ENCODE measurements at regions not wholly inside any gene's neighbourhood (a gene's known extent, or its start where the extent isn't known, plus 50 kb on each side); places are given as distances from the start of the nearest gene placed in this dataset.

DNA sequence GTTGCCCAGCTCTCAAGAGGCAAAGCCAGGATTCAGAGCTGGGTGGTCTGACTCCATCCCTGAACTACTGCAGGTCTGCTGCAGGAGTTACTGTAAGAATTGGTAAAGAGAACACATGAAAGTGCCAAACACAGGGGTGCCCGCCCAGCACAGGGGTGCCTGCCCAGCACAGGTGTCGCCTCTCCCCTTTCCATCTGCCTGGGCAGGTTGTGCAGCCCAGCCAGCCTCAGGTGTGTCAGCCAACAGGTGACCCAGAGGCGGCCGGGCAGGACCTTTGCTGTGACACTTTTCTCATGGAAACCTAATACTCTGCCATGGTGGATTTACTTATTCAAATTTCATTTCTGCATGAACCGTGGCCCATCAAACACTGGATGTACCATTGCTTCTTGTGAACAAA is 289.7 kb upstream of the IRX4 start:
- TF ChIP-seq, protein P1, sequence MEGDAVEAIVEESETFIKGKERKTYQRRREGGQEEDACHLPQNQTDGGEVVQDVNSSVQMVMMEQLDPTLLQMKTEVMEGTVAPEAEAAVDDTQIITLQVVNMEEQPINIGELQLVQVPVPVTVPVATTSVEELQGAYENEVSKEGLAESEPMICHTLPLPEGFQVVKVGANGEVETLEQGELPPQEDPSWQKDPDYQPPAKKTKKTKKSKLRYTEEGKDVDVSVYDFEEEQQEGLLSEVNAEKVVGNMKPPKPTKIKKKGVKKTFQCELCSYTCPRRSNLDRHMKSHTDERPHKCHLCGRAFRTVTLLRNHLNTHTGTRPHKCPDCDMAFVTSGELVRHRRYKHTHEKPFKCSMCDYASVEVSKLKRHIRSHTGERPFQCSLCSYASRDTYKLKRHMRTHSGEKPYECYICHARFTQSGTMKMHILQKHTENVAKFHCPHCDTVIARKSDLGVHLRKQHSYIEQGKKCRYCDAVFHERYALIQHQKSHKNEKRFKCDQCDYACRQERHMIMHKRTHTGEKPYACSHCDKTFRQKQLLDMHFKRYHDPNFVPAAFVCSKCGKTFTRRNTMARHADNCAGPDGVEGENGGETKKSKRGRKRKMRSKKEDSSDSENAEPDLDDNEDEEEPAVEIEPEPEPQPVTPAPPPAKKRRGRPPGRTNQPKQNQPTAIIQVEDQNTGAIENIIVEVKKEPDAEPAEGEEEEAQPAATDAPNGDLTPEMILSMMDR (IDR thresholded peaks at IDR 0.05): no peak
- no peak for TF ChIP-seq POLR2A (IDR thresholded peaks at IDR 0.05)
- no peak for TF ChIP-seq POLR2AphosphoS5 (IDR thresholded peaks at IDR 0.05)
